ENCODE measurements at regions not wholly inside any gene's neighbourhood (a gene's known extent, or its start where the extent isn't known, plus 50 kb on each side); places are given as distances from the start of the nearest gene placed in this dataset.

DNA sequence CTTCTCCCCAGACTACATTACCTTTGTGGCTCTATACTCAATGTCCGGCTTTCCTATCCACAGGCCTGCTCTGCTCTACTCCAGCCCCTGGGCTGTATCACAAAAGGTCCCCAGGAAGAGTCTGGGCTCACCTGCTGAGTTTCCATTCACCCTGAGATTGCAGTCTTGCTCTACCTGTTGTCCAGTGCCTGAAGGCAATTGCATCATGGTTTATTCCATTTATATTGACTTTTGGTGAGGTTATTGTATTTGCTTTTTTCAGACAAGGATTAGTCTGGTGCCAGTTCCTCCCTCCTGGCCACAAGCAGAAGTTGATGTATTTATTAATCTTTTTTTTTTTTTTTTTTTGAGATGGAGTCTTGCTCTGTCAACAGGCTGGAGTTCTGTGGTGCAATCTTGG is 273.1 kb downstream of the XPNPEP1 start:
- H3K4me3 ChIP-seq (ENCODE audit: low read depth in 1 of 3, low read length in 3 of 3): no peak overlapping the region
- no peak for DNase-seq (ENCODE audit: low spot score)
- no peaks in the 10 kb centered on the region for H3K4me1 ChIP-seq (ENCODE audit: control insufficient read depth in 4 of 4, insufficient read depth in 4 of 4, low read length in 3 of 4)
- H3K27ac ChIP-seq (ENCODE audit: low read depth in 1 of 2, low read length in 2 of 2): no peak overlapping the region
- H3K9me3 ChIP-seq (ENCODE audit: control insufficient read depth in 4 of 4, low read length in 3 of 4): no peaks in the 10 kb centered on the region
- H3K27me3 ChIP-seq (ENCODE audit: control insufficient read depth in 4 of 4, insufficient read depth in 4 of 4, low read length in 3 of 4): no peaks in the 10 kb centered on the region
- no peak overlapping the region for H3K9ac ChIP-seq (ENCODE audit: low read depth in 1 of 2, low read length in 2 of 2)
- no peaks in the 10 kb centered on the region for H3K36me3 ChIP-seq (ENCODE audit: control insufficient read depth in 4 of 4, insufficient read depth in 3 of 4, low read depth in 1 of 4, low read length in 3 of 4)
- WGBS: 92% methylated on average over 1 of the region's 1 CpG
- no peak for TF ChIP-seq FOXA1 (IDR thresholded peaks at IDR 0.05)
- TF ChIP-seq MAX (IDR thresholded peaks at IDR 0.05): no peak
- no peak for TF ChIP-seq TAF1 (conservative IDR thresholded peaks at IDR 0.05)

- Histone ChIP-seq H3K4me1 (ENCODE audit: control insufficient read depth in 4 of 4, insufficient read depth in 4 of 4, low read length in 3 of 4) (no peaks in the 10 kb centered on the region), H3K4me3 (ENCODE audit: low read depth in 1 of 3, low read length in 3 of 3) (no peak overlapping the region), H3K36me3 (ENCODE audit: control insufficient read depth in 4 of 4, insufficient read depth in 3 of 4, low read depth in 1 of 4, low read length in 3 of 4) (no peaks in the 10 kb centered on the region), H3K9me3 (ENCODE audit: control insufficient read depth in 4 of 4, low read length in 3 of 4) (no peaks in the 10 kb centered on the region), H3K9ac (ENCODE audit: low read depth in 1 of 2, low read length in 2 of 2) (no peak overlapping the region), H3K27ac (ENCODE audit: low read depth in 1 of 2, low read length in 2 of 2) (no peak overlapping the region), H3K27me3 (ENCODE audit: control insufficient read depth in 4 of 4, insufficient read depth in 4 of 4, low read length in 3 of 4) (no peaks in the 10 kb centered on the region)
- TF ChIP-seq HNF4G (IDR thresholded peaks at IDR 0.05) (no peak), JUND (IDR thresholded peaks at IDR 0.05) (no peak), HNF4A (conservative IDR thresholded peaks at IDR 0.05) (no peak), RXRA (IDR thresholded peaks at IDR 0.05) (no peak), GABPA (IDR thresholded peaks at IDR 0.05 in 1 of 2, conservative IDR thresholded peaks at IDR 0.05 in 1 of 2) (no peak), MAX (IDR thresholded peaks at IDR 0.05) (no peak), FOXA1 (IDR thresholded peaks at IDR 0.05) (no peak), SP1 (IDR thresholded peaks at IDR 0.05) (no peak), TAF1 (conservative IDR thresholded peaks at IDR 0.05) (no peak), RAD21 (IDR thresholded peaks at IDR 0.05) (no peak)
- TF ChIP-seq, protein P1, sequence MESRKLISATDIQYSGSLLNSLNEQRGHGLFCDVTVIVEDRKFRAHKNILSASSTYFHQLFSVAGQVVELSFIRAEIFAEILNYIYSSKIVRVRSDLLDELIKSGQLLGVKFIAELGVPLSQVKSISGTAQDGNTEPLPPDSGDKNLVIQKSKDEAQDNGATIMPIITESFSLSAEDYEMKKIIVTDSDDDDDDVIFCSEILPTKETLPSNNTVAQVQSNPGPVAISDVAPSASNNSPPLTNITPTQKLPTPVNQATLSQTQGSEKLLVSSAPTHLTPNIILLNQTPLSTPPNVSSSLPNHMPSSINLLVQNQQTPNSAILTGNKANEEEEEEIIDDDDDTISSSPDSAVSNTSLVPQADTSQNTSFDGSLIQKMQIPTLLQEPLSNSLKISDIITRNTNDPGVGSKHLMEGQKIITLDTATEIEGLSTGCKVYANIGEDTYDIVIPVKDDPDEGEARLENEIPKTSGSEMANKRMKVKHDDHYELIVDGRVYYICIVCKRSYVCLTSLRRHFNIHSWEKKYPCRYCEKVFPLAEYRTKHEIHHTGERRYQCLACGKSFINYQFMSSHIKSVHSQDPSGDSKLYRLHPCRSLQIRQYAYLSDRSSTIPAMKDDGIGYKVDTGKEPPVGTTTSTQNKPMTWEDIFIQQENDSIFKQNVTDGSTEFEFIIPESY (IDR thresholded peaks at IDR 0.05): no peak
- TF ChIP-seq, protein P2, sequence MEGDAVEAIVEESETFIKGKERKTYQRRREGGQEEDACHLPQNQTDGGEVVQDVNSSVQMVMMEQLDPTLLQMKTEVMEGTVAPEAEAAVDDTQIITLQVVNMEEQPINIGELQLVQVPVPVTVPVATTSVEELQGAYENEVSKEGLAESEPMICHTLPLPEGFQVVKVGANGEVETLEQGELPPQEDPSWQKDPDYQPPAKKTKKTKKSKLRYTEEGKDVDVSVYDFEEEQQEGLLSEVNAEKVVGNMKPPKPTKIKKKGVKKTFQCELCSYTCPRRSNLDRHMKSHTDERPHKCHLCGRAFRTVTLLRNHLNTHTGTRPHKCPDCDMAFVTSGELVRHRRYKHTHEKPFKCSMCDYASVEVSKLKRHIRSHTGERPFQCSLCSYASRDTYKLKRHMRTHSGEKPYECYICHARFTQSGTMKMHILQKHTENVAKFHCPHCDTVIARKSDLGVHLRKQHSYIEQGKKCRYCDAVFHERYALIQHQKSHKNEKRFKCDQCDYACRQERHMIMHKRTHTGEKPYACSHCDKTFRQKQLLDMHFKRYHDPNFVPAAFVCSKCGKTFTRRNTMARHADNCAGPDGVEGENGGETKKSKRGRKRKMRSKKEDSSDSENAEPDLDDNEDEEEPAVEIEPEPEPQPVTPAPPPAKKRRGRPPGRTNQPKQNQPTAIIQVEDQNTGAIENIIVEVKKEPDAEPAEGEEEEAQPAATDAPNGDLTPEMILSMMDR (IDR thresholded peaks at IDR 0.05; ENCODE audit: low read depth, low read length, missing input control): no peak
- TF ChIP-seq, protein P3, sequence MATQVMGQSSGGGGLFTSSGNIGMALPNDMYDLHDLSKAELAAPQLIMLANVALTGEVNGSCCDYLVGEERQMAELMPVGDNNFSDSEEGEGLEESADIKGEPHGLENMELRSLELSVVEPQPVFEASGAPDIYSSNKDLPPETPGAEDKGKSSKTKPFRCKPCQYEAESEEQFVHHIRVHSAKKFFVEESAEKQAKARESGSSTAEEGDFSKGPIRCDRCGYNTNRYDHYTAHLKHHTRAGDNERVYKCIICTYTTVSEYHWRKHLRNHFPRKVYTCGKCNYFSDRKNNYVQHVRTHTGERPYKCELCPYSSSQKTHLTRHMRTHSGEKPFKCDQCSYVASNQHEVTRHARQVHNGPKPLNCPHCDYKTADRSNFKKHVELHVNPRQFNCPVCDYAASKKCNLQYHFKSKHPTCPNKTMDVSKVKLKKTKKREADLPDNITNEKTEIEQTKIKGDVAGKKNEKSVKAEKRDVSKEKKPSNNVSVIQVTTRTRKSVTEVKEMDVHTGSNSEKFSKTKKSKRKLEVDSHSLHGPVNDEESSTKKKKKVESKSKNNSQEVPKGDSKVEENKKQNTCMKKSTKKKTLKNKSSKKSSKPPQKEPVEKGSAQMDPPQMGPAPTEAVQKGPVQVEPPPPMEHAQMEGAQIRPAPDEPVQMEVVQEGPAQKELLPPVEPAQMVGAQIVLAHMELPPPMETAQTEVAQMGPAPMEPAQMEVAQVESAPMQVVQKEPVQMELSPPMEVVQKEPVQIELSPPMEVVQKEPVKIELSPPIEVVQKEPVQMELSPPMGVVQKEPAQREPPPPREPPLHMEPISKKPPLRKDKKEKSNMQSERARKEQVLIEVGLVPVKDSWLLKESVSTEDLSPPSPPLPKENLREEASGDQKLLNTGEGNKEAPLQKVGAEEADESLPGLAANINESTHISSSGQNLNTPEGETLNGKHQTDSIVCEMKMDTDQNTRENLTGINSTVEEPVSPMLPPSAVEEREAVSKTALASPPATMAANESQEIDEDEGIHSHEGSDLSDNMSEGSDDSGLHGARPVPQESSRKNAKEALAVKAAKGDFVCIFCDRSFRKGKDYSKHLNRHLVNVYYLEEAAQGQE (IDR thresholded peaks at IDR 0.05): no peak
- WGBS: 57% methylated on average over 5 of the region's 5 CpGs
- no peak for DNase-seq (ENCODE audit: low spot score)
Measured at GRCh38 chr10:109647627-109648026, 275.7 kb downstream of the XPNPEP1 start.

All from liver (tissue), 8 donors.